ENCODE measurements at regions not wholly inside any gene's neighbourhood (a gene's known extent, or its start where the extent isn't known, plus 50 kb on each side); places are given as distances from the start of the nearest gene placed in this dataset.

DNA sequence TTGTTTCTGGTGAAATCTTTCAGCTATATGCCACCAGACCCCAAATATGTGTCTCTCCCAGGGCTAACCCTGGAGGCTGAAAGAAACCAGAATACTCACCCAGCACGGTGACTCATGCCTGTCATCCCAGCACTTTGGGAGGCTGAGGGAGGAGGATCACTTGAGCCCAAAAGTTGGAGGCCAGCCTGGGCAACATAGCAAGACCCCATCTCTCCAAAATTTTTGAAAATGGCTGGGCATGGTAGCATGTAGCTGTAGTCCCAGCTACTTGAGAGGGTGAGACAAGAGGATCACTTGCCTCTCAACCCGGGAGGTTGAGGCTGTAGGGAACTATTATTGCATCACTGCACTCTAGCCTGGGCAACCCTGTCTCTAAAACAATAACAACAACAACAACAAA, 76.1 kb upstream of the UQCRFS1 start:
- no peaks in the 10 kb centered on the region for H3K9me1 ChIP-seq (ENCODE audit: control insufficient read depth, extremely low read depth, insufficient read depth, low read length)

DNA sequence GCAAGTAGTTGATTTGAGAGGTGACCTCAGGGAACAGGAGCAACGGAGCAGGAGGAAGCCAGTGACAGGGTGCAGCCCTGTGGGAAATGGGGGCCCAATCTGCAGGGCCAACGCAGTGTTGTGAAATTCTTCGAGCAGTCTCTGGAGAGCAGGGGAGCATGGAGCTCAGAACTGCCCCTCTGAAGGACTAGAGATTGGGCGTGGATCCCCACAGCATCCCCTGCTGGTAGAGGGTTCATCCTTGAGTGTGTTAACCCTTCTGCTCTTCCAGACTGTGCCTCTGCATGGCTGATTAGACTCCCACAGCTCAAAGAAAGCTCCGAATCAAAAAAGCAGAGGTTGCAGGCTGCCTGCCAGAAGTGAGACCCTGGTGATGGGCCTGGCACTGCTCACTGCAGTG, 77.9 kb upstream of the UQCRFS1 start:
- Histone ChIP-seq H4K20me1 (ENCODE audit: control insufficient read depth, extremely low read depth, insufficient read depth, low read length) (no peaks in the 10 kb centered on the region), H3K4me1 (ENCODE audit: control insufficient read depth, extremely low read depth, insufficient read depth, low read length) (no peaks in the 10 kb centered on the region), H3K9me3 (ENCODE audit: control insufficient read depth, low read depth, low read length) (peaks cover 6% of the 10 kb centered on the region), H3K4me3 (ENCODE audit: control insufficient read depth in 2 of 3, extremely low read depth in 1 of 3, insufficient read depth in 2 of 3, low read depth in 1 of 3, low read length in 3 of 3) (no peak overlapping the region), H3K9me1 (ENCODE audit: control insufficient read depth, extremely low read depth, insufficient read depth, low read length) (no peaks in the 10 kb centered on the region), H3K4me2 (ENCODE audit: control insufficient read depth, extremely low read depth, insufficient read depth, low read depth, low read length) (no peak overlapping the region), H3K79me2 (ENCODE audit: control insufficient read depth, insufficient read depth, low read length) (no peaks in the 10 kb centered on the region), H3K27me3 (ENCODE audit: control insufficient read depth, extremely low read depth, insufficient read depth, low read length) (no peaks in the 10 kb centered on the region), H3K27ac (ENCODE audit: control insufficient read depth, insufficient read depth, low read length) (no peak overlapping the region), H2AFZ (ENCODE audit: control insufficient read depth, low read length) (no peak overlapping the region), H3K36me3 (ENCODE audit: control insufficient read depth in 2 of 2, extremely low read depth in 1 of 2, insufficient read depth in 2 of 2, low read length in 2 of 2) (no peaks in the 10 kb centered on the region), H3K9ac (ENCODE audit: control insufficient read depth, extremely low read depth, insufficient read depth, low read length) (no peak overlapping the region)
- FAIRE-seq: no peak
- TF ChIP-seq EZH2 (IDR thresholded peaks at IDR 0.05; ENCODE audit: low read length): no peak
- TF ChIP-seq, protein P1, sequence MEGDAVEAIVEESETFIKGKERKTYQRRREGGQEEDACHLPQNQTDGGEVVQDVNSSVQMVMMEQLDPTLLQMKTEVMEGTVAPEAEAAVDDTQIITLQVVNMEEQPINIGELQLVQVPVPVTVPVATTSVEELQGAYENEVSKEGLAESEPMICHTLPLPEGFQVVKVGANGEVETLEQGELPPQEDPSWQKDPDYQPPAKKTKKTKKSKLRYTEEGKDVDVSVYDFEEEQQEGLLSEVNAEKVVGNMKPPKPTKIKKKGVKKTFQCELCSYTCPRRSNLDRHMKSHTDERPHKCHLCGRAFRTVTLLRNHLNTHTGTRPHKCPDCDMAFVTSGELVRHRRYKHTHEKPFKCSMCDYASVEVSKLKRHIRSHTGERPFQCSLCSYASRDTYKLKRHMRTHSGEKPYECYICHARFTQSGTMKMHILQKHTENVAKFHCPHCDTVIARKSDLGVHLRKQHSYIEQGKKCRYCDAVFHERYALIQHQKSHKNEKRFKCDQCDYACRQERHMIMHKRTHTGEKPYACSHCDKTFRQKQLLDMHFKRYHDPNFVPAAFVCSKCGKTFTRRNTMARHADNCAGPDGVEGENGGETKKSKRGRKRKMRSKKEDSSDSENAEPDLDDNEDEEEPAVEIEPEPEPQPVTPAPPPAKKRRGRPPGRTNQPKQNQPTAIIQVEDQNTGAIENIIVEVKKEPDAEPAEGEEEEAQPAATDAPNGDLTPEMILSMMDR (optimal IDR thresholded peaks at IDR 0.05 in 1 of 3, IDR thresholded peaks at IDR 0.05 in 1 of 3, conservative IDR thresholded peaks at IDR 0.05 in 1 of 3; ENCODE audit: extremely low read depth in 1 of 3, insufficient read depth in 2 of 3, low read length in 3 of 3): no peak
- dilution Hi-C loops (cut with MboI; ENCODE audit: extremely low pct_ligation_motif_present, low sequenced_read_pairs): no loop called here
- DNase-seq (ENCODE audit: low read depth, low spot score): no peak

More for the DNA sequence above, 76.1 kb upstream of the UQCRFS1 start:
- DNase-seq (ENCODE audit: low read depth, low spot score) (no peak), FAIRE-seq (no peak)
- no peaks in the 10 kb centered on the region for H3K79me2 ChIP-seq (ENCODE audit: control insufficient read depth, insufficient read depth, low read length)
- H3K4me1 ChIP-seq (ENCODE audit: control insufficient read depth, extremely low read depth, insufficient read depth, low read length): no peaks in the 10 kb centered on the region
- dilution Hi-C loops (cut with MboI; ENCODE audit: extremely low pct_ligation_motif_present, low sequenced_read_pairs): no loop called here
- no peaks in the 10 kb centered on the region for H3K27me3 ChIP-seq (ENCODE audit: control insufficient read depth, extremely low read depth, insufficient read depth, low read length)
- H2AFZ ChIP-seq (ENCODE audit: control insufficient read depth, low read length): no peak overlapping the region
- H3K9ac ChIP-seq (ENCODE audit: control insufficient read depth, extremely low read depth, insufficient read depth, low read length): no peak overlapping the region
- no peak overlapping the region for H3K4me3 ChIP-seq (ENCODE audit: control insufficient read depth in 2 of 3, extremely low read depth in 1 of 3, insufficient read depth in 2 of 3, low read depth in 1 of 3, low read length in 3 of 3)
- TF ChIP-seq EZH2 (IDR thresholded peaks at IDR 0.05; ENCODE audit: low read length): no peak
- TF ChIP-seq, protein P1 (optimal IDR thresholded peaks at IDR 0.05 in 1 of 3, IDR thresholded peaks at IDR 0.05 in 1 of 3, conservative IDR thresholded peaks at IDR 0.05 in 1 of 3; ENCODE audit: extremely low read depth in 1 of 3, insufficient read depth in 2 of 3, low read length in 3 of 3): no peak
- H3K36me3 ChIP-seq (ENCODE audit: control insufficient read depth in 2 of 2, extremely low read depth in 1 of 2, insufficient read depth in 2 of 2, low read length in 2 of 2): no peaks in the 10 kb centered on the region
- peaks cover 3% of the 10 kb centered on the region for H3K9me3 ChIP-seq (ENCODE audit: control insufficient read depth, low read depth, low read length)
- no peaks in the 10 kb centered on the region for H4K20me1 ChIP-seq (ENCODE audit: control insufficient read depth, extremely low read depth, insufficient read depth, low read length)
- no peak overlapping the region for H3K4me2 ChIP-seq (ENCODE audit: control insufficient read depth, extremely low read depth, insufficient read depth, low read depth, low read length)
- H3K27ac ChIP-seq (ENCODE audit: control insufficient read depth, insufficient read depth, low read length): no peak overlapping the region

Data from keratinocyte (primary cell).